GM21786 (cell line): ENCODE measurements at regions not wholly inside any gene's neighbourhood (a gene's known extent, or its start where the extent isn't known, plus 50 kb on each side); places are given as distances from the start of the nearest gene placed in this dataset.

ENCODE experiments used
- ATAC-seq: cut with Tn5 transposase; IDR thresholded peaks from one replicate; pipeline ENCODE4 v1.9.1; 2021; ENCODE audit not compliant: unreplicated experiment

DNA sequence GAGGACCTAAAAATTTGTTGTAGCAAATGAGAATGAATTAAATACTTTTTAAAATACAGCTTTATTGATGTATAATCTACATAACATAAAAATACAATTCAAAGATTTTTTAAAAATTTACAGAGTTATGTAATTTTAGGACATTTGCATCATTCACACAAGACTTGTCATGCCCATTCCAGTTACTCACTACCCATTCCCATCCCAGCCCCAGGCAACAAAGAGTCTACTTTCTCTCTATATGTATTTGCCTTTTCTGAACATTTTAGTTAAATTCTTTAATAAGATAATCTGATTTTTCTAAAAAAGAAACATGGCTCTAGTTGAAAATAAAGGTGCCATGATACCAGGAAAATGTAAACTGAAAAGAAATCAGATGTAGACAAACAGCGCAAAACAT, 354.2 kb downstream of the PMP22 start:
- ATAC-seq: no peak

GRCh38 chr17:14904386-14904785, 360.7 kb downstream of the PMP22 start:
- ATAC-seq: no peak

- no peak for ATAC-seq
Observed at GRCh38 chr17:14903854-14904253, 361.3 kb downstream of the PMP22 start.

DNA sequence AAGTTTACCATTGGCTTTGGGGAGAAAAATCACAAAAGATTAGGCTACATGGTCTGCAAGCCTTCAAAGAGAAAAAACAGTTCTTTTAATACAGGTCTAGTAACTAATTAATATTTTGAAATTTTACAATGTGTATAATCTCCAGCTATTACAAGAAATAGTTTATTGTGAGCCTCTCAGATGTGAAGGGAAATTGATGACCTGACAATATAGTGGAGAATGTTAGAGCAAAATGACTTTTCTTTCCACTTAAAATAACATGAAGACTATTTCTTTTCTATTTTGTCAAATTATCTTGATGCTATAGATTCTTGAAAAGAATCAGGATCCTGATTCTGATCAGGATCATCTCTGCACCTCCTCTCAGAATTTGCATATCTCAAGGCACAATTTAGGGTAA, 362.3 kb downstream of the PMP22 start:
- ATAC-seq: no peak

DNA sequence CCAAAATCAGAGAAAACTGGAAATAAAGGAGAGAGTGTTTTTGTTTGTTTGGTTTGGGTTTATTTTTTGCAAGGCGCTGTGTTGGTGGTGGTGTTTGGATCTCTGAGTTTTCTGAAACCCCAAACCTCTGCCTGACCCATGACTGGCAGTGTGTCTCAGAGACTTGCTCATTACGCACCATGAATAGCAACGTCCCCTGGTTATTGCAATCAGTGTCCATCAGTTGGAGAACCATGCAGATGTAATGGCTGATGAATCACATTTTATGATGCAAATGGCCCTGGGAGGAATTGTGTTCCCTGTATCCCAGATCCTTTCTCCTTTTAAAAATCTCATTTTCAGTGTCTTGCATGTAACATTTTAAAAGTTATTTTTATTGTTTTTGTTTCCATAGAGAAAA, 362.8 kb downstream of the PMP22 start:
- ATAC-seq: no peak

GRCh38 chr17:14901376-14901775, 363.8 kb downstream of the PMP22 start:
- ATAC-seq: no peak

DNA sequence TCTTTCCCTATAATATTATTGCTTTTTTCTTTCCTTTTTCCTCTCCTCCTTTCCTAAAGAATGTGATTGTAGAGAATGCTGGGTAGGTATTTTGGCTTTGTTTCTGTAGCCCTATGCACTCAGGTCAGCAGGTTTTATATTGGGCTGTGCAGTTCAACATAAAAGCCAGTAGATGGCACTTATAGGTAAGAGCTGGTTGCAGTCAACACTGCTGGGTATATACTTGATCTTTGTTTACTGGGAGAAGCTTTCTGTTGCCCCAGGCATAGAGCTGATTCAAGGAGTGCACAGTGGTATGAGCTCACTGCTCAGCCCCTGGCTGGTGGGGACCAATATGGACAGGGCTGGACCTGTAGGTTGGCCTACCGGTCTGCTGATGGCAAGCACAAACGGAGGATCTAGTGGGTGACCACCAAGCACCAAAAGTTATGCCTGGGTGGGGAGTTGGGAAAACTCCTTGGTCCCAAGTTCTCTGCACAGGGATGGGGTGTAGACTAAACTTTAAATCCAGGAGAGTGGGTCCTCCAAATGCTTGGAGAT, 378.9 kb downstream of the PMP22 start:
- no peak for ATAC-seq

GRCh38 chr17:14882131-14882530, 383.0 kb downstream of the PMP22 start:
- no peak for ATAC-seq

- ATAC-seq: no peak
Observed at GRCh38 chr17:14875557-14876412, 389.3 kb downstream of the PMP22 start.

GRCh38 chr17:14873996-14874395, 391.1 kb downstream of the PMP22 start:
- no peak for ATAC-seq

DNA sequence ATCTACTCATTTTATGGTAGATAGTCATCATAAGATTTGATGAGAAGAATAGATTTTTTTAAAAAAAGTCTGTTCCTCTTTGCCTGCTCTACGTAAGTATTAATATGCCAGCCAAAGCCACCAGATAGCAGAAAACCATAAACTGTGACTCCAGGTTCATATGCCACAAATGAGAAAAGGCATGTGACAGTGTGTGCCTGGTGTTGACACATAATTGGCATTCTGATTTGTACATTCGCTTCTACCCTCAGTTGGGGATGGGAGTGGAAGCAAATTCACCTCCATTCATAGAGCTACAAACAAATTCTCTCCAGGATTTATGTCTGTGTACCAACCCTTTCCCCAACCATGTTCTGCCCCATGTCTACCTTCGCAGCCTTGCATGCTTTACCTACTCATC, 391.6 kb downstream of the PMP22 start:
- no peak for ATAC-seq

DNA sequence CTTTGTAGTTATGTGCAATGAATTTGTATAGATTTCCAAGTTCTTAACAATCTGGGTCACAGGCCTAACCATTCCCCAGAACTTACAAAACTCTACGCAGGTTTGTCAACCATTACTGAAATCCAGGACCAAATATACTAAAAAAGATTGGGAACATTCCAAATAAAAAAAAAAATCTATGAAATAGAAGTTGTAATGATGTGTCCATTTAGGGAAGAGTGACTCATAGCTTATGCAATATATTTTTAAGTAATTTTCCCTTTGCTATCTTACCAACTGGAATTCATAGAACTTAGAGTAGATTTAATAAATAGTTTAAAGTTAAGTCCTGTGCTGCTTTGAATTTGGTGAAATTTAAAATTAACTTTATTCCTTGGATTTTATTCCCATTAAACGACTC, 393.2 kb downstream of the PMP22 start:
- no peak for ATAC-seq

DNA sequence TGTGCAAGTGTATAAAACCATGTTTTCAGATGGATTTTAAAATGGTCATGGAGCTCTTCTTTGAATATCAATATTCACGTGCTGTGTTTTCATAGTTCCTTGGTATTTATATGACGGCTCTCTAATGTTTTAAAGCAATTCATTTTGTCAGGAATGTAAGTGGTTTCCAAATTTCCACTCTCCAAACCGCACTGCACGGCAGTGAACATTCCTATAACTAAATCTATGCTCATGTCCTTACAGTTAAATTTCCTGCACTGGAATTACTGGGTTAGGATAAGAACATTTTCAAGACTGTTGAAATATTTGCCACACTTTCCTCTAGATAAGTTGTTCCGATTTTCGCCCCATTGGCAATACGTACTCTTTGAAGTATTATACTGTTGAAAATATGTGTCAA, 398.9 kb downstream of the PMP22 start:
- ATAC-seq: no peak

DNA sequence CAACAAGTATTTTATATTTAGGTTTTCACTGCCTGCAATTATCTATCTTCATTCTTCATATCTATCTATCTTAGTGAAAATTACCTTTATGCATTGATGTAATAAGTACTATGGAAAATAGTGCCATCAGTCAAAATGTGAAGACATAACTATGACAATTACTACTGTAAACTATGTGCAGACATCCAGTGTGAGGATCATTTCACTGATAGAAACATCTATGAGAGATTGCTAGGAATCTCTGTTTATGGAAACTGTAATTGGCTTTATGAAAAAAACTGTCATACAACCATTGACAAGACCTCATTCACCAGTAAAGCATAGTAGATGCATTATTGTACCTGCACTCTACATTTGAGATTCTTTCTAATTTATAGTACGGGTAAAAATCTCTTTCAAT, 401.0 kb downstream of the PMP22 start:
- no peak for ATAC-seq

GRCh38 chr17:14859542-14859941, 405.6 kb downstream of the PMP22 start:
- ATAC-seq: no peak

- no peak for ATAC-seq
Observed at GRCh38 chr17:14856176-14856575, 408.9 kb downstream of the PMP22 start.

DNA sequence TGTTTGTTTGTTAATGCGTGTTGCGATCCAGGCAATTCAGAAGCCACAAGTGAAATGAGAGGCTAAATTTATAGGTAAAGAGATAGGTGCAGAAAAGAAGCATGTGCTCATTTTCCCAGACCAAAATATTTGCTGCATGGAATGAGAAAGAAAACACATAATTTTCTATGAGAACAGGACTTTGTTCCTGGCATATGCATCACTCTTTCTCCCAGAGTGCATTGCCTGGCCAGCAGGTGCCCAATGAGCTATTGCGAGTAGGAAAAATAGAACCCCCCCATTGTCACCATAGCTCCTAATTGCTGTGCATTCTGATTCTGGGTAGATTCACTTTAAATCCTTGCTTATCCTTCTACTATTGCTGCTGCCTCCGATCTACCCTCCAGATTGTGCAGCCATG, 410.4 kb downstream of the PMP22 start:
- no peak for ATAC-seq

DNA sequence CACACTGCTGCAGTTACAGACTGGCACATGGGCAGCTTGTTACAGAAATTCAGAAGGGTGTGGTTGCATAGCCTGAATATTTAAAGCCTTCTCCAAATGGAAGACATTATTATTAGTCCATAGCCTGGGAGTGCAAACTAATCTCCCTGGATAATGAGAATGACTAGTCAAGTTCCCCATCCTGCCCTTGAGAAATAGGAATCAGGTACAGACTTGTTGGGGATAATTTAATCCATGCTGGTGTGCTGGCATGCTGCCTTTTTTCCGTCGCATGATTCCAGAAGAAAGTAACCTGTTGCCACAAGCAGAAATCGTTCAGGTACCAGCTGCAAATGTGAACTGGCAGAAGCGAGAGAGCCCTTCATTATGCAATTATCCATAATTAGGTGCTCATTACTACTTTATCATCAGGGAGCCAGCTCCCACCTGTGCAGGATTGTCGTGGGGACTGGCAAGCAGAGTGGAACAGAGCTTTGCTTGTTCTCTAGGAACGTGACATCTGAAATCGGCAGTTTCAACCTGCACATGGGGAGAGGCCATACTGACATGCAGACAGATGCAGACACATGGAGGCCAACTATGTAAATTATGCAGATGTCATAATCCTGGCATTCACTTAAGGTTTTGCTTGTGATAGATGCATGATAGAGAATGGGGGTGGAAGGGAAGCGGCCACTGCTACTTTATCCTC, 419.4 kb downstream of the PMP22 start:
- ATAC-seq: no peak

- no peak for ATAC-seq
Observed at GRCh38 chr17:14843086-14843795, 421.9 kb downstream of the PMP22 start.

- ATAC-seq: no peak
Observed at GRCh38 chr17:14840616-14841231, 424.4 kb downstream of the PMP22 start.

DNA sequence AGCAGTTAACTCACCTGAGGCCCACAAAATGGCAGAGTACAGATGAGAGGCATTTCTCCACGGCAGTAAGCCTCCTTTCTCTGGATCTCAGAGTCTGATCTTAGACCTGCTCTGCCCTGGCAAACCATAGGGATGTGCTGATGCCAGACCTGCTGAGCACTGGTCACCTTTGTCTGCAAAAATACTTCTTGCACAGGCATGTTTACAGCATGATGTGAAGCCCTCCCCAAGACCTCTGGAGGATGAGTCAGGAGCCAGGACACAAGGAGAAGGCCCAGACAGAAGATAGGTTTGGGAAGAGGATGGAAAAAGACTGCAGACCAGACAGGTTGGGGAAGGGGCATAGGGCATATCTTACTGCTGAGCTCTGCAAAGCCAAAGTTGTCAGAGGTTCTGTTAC, 426.6 kb downstream of the PMP22 start:
- ATAC-seq: no peak
